HG03139 (cell line): ENCODE measurements at regions not wholly inside any gene's neighbourhood (a gene's known extent, or its start where the extent isn't known, plus 50 kb on each side); places are given as distances from the start of the nearest gene placed in this dataset.

Source experiments
- ATAC-seq: cut with Tn5 transposase; IDR thresholded peaks from one replicate; pipeline ENCODE4 v1.9.1; 2021; ENCODE audit not compliant: unreplicated experiment

DNA sequence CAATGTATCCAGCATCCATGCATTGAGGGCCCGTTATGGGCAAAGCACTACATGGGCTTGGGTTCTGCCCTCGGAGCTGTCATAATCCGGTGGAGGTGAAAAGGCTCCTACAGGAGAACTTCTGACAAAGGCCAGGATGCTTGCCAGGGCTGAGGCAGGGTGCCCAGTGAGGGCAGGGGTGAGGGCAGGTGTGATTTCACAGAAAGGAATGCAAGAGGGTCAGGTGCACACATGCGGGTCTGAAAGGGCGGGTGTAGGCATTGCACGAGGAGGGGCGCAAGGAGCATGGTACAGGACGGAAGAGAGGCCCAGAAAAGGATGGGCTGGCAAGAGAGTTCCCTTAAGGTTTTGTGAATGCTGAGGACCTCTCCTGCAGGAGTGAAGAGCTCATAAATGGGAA lies 348.0 kb downstream of the BTBD3 start:
- no peak for ATAC-seq

DNA sequence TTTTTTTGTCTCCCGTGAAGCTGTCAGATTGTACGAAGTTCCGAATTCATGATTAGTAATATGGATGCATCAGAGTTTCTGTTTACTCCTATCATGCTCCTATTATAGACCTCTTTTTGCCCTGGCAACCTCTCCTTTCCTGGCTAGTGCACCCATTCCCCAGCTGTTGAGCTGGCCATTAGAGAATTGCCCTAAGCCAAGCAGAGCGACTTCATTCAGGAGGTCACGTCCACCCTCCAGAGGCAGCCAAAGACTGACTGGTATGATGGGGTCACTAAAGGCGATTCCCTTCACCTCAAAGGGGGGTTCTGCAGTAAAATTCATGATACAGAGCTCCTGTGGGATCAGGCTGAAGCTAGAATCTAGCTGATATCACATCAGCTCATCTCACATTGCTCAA lies 351.9 kb downstream of the BTBD3 start:
- no peak for ATAC-seq

DNA sequence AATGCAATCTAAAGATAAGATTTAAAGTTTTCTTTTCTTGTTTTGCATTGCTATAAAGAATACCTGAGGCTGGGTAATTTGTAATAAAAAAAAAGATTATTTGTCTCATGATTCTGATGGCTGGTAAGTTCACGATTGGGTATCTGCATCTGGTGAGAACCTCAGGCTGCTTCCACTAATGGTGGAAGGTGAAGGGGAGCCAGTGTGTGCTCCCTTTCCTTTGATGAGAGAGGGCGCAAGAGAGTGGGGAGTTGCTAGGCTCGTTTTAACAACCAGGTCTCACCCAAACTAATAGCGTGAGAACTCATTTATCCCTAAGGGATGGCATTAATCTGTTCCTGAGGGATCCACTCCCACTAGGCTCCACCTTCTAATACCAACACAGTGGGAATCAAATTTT lies 353.2 kb downstream of the BTBD3 start:
- ATAC-seq, result no peak

DNA sequence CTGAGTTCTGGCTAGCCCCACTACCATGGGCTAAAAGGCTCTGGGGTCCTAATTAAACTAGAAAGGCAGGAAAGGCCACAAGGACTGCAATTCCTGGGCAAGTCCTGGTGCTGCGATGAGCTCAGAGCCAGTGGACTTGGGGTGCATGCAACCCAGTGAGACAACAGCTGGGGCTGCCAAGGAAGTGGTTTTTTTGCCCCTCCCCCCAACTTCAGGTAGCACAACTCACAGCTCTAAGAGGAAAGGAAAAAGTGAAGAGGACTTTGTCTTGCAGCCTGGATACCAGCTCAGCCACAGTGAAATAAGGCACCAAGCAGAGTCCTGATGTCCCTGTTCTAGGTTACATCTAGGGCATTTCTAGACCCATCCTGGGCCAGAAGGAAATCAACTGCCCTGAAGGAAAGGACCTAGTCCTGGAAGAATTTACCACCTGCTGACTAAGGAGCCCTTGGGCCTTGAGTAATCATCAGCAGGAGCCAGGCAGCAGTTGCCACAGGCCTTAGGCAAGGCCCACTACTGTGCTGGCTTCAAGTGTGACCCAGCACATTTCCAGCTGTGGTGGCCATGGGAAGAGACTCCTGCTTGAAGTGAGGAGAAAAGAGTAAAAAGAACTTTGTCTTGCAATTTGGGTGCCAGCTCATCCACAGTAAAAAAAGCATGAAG lies 358.4 kb downstream of the BTBD3 start:
- no peak for ATAC-seq

DNA sequence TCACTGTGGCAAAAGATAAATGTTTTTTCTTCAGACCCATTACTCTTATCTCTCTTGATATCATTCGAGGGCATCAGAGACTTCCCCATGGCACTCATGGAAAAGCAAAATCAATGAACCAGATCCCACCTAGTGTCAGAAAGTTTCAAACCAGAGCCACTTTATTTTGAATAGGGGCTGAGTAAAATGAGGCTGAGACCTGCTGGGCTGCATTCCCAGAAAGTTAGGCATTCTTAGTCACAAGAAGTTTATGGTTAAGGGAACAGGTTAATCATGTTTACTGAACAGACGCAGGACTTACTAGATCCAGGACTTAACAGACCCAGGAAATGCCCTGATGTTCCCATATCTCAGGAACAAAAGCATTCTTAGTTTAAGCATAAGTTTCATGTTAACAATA lies 369.9 kb downstream of the BTBD3 start:
- ATAC-seq, result no peak

DNA sequence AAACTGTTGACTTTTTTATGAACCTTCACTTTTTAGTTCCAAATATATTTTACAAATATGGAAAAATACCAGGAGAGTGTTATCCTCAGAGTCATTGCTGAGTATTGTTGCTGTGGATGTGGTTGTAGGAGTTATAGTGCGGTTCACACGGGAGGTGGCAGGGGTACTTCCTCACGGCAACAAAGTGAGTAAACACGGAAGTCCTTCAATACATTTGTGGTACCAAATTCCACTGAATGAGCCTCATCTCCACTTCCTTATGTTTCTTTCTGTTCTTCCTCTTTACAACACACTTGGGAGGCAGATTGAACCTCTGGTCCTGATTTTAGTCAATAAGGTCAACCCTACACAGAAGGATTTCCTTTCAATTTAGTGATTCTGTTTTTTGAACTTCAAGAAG lies 371.8 kb downstream of the BTBD3 start:
- ATAC-seq, result no peak

DNA sequence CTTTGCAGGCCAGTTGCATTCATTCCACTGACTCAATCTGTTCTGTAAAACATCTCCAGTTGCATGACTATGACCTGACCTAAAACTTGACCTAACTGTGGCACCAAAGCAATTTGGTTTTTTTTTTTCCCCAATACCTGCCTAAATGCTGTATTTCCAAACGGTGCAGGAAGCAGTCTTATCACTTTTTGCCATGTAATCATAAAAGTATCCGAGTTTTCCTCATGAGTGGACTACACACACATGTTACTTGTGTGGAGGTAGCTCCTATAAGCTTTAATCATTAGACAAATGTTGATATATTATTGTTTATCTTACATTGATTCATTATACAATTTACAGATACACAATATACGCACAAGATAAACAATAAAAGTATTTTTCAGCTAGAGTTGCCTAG lies 373.7 kb downstream of the BTBD3 start:
- ATAC-seq, result no peak

DNA sequence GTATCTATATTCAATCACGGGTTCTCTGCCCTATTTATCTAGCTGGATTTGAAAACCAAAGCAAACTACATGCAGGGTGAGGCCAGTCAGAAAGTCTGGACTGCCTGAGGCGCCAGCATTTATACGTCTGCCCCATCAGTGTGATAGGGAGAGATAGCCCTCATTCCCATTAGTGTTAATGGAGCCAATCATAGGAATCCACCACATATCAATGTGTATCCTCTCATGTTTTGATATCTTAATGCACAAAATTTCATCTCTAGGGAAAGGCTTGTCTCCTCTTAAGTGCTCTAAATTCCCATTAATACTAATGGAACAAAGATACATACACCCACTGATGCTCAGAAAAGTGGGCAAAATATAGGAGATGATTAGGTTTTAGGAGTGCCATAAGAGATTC lies 376.2 kb downstream of the BTBD3 start:
- no peak for ATAC-seq

DNA sequence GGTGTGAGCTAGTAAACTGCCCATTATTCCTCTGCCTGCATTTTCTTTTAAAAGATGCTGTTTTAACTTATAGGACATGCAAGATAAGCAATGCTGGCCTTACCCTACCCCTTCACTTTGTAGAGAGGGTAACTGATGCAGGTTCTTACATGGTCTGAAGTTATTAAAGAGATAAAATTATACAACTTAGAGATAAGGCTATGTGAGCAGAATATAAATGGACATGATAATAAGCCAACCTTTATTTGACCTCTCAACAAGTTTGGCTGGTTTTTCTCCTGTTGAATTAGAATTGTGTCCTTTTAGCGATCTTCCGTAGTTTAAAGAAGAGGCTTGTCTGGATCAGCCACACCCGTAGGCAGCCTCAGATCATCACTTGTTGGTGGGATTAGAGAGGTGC lies 377.0 kb downstream of the BTBD3 start:
- ATAC-seq, result no peak

DNA sequence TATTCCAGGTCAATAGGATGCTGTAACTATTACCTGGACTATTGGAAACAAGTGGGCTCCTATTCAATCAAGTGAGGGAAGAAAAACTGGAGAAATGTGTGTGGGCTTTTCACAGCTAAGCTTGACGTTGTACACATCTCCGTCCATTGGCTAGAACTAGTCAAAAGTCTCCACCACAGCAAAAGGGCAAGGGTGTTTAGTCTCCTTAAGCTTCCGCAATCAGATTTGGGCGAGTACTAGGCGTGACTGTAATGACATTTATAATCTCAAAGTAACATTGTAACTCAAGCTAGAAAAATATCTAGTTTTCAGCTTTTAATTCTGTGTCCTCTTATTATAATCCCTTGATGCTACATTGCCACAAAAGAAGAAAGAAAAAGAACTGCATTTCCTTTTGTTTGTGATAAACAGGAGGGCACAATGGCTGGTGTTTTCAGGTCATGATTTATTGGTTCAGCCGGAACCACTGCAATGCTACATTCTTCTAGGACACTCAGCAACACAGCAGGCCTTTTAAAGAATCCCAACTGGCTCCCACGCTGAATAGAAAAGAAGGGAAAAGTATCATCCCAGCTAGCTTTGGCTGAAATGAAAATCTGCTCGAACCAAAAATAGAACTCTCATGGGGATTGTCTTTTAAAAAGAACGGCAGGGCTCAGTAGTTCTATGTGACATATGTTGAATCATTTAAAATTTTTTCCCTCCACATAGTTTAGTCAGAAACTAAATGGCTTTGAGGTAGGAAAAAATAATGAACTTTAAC lies 387.7 kb downstream of the BTBD3 start:
- no peak for ATAC-seq

DNA sequence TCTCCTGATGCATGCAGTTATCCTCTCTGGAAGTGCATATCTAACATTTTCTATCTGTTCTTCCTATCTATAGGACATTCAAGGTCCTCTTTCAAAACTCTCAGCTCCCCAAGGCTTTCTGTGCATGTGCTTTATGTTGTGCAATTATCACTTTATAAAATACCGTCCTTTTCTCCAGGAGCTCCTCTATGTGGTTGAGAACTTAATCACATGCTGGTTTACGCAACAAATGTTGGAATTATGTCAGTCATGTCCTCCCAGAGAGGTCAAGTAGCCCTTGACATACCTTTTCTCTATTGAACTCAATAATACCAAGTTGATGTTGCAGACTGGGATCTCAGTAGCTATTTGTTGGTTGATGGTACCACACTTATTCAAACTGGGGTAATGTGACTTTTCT lies 388.4 kb downstream of the BTBD3 start:
- no peak for ATAC-seq

DNA sequence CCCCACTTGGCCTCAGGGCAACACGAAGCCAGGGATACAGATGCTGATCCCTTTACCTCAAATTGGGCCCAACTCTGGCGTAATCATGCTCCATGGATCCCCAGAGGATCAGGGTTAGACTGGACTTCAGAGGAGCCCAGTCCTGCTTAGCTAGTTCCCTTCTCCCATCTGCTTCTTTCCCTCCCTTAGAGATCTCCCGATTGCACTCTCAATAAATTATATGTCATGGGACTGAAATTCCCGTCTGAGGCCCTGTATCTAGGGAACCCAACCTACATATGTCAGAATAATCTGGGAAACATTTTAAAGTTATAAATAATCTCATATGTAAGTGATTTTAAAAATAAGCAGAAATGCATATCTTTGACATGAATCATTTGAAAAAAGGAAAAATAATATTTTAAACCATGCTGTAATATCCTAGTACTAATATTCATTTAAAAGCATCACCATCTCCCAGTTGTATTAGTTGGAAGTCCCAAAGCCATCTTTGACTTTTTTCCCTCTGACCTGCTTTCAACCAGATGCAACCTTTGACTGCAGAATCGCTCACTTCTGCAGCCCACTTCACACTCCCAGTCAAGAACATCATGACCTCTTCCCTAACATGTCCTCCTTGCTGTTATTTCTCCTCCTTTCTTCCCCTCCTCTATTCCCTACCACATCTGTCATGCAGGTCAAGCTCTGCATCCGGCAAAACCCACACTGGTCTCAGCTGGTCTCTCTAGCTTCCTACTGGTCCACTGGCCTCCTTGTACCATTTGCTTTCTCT lies 393.6 kb downstream of the BTBD3 start:
- ATAC-seq, result no peak

DNA sequence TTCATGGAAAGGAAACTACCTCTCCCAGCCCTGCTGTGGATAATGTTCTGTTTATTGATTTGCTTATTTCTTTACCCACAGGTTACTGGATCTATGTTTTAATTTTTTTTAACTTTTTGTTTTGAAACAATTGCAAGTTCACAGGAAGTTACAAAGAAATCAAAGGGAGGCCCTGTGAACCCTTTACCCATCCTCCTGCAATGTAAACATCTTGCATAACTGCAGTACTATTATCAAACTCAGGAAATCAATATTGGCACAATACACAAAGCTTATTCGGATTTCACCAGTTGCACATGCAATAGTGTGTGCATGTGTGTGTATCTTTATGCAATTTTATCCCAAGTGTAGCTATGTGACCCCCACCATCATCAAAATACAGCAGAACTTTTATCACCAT lies 398.0 kb downstream of the BTBD3 start:
- no peak for ATAC-seq

DNA sequence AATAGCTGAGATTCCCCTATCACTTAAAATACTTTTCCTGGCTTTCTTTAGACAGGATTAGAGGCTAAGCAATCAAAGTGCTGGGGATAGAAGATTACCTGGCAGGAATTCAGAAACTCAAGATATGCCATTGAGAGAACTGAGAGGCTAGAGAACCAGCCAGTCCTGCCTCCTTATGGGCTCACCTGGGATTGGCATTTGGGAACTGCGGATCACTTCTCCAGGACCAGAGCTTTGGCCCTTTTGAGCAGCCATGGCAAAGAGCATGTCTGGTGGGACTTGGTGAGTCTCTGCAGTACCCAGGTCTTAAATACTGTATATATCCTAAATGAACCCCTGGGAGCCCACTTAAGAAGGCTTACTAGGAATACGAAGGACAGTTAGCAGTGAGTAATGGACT lies 399.1 kb downstream of the BTBD3 start:
- no peak for ATAC-seq

DNA sequence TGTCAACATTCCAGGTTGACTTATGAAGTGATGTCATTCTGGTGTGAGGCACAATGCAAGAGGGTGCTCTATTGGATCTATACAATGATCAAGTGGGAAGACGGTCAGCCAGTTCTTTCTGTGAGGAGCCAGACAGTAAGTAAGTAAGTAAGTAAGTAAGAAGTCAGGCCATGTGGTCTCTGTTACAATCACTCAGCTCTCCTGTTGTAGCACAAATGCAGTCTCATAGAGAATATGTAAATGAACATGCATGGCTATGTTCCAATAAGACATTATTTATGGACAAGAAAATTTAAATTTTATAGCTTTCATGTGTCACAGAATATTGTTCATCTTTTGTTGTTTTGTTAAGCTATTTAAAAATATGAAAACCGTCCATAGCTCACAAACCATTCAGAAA lies 399.7 kb downstream of the BTBD3 start:
- no peak for ATAC-seq

DNA sequence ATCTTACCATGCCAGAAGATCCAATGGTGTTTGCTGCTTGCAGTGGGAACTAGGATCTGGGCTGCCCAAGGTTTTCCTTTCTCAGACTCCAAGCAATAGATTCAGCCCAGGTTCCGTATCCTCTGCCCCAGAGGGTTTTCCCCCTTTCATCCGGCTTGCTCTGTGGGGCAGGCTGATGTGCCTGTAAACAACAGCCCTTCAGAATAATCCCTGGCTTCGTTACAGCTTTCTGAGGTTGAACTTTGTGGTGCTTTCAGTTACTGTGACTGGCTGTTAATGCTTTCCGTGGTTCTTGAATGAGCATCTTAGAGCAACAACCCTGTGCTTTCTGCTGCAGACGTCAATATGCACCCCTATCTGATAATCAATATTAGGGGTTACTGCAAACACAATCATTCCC lies 400.4 kb downstream of the BTBD3 start:
- no peak for ATAC-seq

DNA sequence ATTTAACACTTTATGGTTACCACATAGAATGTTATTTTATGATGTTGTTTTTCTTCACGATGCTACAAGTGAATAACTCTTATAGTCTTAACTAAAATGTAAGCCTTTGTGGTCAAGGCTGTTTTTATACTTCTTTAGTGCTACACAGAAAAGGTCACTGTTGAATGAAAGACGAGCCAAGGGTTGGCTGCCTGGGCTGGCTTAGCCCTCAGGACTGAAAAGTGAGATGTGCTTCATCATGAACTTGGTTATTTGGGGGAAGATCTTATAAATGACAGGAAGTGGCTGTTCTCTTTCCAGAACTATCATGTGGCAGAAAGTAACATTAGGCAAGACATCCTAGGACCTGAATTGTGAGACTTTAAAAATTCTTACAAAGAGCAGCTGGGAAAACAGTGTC lies 404.0 kb downstream of the BTBD3 start:
- ATAC-seq, result no peak

DNA sequence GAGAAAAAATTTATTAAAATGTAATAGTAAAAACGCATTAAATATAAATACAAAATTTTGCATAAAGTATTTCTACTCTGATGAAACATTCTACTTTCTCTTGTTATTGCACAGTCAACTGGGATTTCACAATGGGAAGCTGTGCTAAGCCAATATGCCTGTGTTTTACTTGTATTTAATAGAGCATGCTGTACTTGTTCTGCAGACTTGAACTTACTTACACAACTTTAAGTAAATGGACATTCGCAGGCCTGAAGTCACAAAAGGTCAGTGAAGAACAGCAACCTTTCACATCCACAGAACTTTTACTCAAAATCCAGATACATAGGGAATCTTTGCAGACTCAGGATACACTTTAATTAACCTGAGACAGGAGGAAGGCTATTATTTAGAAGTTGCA lies 409.5 kb downstream of the BTBD3 start:
- no peak for ATAC-seq

DNA sequence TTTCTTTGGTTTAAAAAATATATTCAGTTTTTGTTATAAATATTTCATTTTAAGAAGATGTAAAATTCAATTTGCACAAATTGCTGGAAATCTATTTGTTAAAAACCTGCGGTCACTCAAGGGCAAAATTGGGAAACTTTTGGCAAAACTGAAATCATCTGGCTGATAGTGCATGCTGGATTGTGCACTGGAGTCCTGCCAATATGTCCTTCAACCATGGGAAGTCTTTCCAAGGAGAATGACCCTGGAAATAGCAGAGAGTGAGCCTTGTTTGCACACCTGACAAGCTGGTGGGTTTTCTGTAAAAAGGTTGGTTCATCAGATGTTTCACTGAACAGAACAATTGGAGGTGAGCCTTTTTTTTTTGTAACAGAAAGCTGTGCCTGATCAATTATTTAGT lies 413.5 kb downstream of the BTBD3 start:
- no peak for ATAC-seq

DNA sequence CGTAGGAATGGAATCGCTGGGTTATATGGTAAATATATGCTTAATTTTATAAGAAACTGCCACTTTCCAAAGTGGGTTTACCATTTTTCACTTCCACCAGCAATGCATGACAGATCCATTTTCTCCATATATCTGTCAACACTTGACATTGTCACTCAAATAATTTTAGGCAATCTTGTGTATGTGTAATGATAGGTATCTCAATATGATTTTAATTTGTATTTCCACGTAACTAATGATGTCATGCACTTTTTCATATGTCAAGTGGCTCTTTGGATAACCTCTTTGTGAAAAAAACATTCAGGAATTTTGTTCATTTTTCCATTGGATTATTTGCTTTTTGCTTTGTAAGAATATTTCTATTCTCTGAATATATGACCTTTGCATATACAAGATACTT lies 419.9 kb downstream of the BTBD3 start:
- no peak for ATAC-seq

DNA sequence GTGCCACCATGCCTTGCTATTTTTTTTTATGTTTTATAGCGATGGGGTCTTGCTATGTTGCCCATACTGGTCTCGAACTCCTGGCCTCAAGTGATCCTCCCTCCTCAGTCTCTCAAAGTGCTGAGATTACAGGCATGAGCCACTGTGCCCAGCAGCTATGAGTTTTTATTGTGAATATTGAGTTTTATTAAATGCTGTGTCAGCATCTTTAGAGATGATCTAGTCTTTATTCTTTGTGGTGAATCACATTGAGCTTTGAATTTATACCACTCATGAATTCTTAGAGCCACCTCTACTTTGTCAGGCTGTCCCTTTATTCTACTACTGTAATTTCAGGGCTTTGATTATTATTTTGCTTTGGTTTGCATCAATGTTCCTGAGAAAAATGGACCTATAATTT lies 428.3 kb downstream of the BTBD3 start:
- no peak for ATAC-seq

DNA sequence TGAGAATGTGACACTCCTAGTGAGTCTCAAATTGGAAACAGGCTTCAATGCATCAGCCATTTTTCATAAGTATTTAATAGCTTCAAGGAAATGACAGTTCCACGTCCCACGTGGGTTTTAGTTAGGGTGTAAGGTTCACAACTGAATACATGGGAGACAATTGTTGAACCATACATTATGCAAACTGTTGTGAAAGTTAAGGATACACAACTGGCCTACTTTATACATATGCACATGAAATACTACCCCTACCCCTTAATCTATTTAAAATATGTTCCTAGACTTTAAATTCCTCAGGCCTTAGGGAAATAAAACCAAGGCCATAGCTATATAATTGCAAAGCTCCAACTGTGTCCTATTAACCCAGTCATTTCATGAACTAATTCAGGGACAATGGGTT lies 436.1 kb downstream of the BTBD3 start:
- no peak for ATAC-seq
